ENCODE measurements at regions not wholly inside any gene's neighbourhood (a gene's known extent, or its start where the extent isn't known, plus 50 kb on each side); places are given as distances from the start of the nearest gene placed in this dataset.
A peak's percentile ranks its signal among the peaks of the same experiment; 100 is the strongest.
"Not testable (repeated sequence)": the region's sequence is repeated elsewhere in the genome, so short reads cannot be mapped to it uniquely, and the experiment has no call there.

DNA sequence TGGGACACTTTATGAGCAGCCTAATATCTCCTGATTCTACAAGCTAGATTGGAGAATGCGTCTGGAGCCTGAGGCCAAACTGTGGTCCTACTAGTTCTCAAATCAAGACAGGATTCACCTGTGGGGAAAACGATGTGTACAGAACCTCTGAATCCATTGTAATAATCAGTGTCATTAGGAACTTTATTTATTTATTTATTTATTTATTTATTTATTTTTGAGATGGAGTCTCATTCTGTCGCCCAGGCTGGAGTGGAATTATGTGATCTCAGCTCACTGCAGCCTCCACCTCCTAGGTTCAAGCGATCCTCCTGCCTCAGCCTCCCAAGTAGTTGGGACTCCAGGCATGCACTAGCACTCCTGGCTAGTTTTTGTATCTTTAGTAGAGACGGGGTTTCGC, 52.6 kb upstream of the KIF26B start:
- not testable (repeated sequence) for DNase-seq

DNA sequence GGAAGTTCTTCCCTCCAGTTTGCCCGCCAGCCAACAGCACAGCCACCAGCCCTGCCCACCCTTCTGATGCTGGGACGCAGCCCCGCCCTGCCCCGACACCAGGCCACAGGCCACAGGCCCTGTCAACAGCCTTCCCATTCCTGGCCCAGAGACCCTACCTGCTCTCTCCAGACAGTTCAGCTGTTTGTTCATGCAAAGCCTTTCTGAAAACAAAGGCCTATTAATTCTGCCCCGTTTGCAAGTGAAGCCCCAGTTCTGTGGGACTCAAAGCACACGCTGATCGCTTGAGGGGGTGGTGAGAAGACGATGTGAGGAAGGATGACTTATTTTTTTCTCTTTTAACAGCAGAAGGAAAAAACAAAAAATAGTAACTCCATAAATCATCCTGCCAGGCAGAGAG, 55.4 kb upstream of the KIF26B start:
- no peak for DNase-seq

DNA sequence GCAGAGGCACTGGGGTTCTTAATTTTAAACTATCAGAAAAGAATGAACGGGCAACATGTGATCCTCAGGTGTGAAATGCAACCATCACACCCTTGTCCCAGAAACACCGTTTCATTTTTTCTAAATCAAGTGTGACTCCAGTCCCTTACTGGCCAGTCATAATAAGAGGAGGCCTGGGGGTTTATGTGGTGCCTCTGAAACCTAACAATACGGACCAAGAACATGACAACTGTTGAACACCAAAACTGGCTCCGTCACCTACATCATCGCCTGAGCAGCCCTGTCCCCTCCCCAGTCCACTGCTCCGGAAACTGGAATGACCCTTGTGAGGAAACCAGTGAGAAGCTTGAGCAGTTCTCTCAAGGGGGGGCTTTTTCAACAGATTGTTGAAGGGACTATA, 55.9 kb upstream of the KIF26B start:
- DNase-seq: no peak

DNA sequence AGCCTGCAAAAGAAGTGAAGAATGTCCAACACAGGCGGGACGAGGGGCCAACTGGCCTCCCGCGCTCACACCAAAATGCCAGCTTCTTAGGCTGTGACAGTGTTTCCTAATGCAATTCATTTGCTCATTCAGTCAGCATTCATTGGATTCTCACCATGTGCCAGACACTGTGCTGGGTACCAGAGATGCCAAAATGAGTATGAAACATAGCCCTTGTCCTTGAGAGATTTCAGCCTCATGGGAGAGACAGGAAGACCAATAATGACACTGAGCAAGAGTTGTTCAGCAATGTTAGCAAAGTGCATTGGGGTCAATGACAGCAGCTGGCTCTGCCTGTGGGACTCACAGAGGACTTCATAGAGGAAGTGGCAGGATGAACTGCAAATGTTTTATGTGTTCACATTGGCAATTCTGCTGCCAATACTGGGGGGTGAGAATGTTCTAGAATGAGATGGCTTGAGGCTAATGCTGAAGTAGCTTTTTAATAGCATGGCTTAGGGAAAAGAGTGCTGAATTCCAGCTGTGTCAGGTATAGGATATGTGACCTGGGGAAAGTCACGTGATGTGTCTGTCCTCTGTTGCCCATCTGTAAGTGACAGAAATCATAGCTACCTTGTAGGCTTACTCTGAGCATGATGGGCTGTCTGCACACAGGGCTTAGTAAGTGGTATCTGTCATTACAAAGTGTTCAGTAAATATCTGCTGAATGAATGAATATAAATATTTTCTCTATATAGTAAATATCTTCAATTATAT, 58.3 kb upstream of the KIF26B start:
- DNase-seq: no peak

DNA sequence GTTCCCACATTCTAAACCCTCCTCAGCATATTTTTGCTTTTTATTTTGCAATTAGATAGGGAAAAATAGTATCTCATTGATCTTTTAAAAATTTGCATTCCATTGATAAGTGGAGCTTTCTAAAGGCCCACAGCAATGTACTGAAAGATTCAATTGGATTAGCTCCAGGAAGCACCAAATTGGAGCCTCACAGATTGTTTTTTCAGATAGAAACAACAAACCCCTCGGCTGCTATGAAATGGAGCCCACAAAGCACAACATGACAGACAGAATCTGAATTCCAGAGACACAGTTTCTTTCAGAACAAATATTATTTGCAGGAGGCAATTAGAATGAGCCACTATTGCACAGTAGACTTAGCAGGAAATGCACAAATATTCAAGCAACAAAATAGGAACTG, 58.9 kb upstream of the KIF26B start:
- no peak for DNase-seq

DNA sequence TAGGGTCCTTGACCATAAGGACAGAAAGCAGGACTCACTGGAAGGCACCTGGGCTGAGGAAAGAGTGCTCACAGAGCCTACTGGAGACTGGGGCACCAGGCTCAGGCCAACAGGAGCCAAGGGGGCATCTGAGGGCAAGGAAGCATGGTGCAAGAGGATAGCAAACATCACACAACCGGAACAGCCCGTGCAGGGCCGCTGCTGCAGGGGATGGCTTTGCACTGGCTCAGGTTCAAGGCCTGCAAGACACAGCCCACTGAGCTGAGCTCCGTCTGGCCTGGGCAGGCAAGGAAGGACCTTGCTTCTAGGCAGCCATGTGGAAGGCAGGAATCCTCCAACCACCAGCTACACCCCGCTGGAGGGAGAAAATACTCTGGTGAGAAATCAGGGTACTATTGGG, 59.8 kb upstream of the KIF26B start:
- no peak for DNase-seq

DNA sequence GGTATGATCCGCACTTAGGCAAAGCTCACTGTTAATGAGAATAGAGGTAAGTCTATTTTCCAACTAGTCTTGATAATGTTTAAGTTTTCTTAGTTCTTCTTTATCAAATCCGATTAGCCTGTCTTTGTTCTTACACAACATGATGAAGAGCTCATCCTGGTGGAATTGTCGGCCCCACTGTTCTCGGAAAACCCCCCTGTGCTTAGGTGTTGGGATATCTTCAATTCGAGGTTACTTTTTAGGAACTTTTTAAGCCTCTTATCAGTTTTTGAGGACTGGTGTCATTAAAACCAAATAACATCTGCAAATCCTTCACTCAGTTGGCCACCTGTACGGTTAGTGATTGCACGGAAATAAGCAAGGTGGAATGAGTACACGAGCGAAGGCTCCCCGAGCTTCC, 60.7 kb upstream of the KIF26B start:
- no peak for DNase-seq

DNA sequence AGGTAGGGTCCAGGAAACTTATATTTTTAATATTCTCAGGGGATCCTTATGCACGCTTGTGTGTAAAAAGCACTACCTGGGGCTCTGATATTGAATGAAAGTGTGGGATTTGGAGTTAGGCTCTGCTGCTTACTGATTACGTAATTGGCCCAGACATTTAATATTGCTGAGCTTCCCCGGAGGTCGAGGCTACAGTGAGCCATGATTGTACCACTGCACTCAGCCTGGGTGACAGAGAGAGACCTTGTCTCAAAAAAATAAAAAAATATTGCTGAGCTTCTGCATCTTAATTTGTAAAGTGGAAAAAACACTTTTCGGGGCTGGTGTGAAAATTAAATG, 62.2 kb upstream of the KIF26B start:
- DNase-seq: no peak

DNA sequence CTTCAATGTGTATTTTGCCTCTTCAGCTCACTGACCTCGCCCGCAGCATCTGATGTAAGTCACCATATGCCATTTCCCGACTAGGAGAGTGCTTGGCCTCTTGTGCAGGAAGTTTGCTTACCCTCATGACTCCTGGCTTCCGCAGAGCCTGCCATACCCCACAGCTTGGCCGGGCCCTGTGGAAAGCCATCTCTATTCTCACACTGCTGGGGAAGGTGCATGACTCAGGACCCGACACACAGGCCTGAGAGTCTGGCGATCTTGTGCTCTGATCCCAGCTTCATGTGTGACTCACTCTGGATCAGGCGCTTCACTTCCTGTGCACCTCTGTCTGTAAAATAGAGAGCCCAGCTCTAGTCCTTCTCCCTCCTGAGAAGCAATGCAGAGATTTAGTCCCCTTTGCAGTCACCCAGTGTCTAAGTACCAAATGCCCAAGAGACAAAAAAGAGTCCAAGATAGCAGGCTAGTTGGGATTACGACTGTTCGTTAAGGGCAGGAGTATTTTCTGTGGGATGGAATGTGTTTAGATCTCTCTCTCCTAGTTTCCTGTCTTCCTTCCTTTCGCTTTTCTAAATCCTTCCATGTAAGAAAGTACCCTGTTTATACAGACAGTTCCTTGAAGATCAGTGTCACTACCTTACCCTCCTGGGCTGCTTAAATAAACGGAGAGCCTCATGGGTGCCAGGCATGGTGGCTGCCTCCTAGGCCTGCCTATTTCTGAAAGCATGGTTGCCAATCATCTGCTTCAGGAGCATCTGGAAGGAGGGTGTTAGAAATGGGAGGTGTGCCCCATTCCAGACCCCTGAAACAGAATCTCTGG, 62.8 kb upstream of the KIF26B start:
- DNase-seq: peak; percentile 51

DNA sequence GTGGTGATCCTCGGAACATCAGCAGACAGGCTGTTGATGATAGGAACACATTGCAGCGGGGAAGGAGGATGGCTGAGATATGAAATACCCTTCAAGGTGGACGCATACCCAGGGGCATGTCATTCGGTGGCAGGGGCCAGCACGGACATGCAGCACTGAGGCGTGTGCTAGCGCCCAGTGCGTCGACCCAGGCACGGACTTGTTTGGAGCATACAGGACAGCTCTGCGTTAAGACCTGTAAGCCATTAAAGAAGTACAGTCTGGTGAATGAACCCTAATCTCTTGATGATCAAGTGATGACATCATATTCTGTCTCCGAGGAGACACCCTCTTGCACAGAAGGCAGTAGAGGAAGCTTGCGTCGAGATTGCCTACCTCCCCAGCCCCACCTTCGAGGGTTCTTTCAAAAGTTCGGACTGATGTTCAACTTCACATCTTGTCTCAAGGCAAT, 63.6 kb upstream of the KIF26B start:
- DNase-seq: no peak

DNA sequence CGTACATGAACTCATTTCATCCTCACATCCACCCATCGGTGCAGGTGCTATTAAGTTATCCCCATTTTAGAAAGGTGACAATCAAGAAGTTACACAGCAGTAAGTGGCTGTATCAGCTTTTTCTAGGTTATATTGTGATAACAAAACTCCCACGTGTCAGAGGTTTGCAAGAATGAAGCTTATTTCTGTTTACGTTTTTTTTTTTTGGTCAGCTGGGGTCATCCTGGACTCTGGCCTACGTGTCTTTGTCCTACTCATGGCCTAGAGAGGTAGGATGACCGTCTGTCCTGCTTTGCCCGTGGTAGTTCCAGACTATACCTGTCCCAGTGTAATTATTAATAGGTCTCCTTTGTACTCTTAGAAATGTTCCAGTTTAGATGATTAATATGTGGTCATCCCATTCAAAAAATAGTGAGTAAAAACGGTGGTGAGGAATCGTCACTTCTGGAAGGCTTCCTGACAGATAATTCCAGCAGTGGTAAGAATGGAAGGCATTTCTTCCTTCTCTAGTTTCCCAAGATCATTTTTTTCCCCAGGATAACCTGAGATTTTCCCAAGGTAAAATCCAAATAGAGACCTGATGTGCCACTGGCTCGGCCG, 64.2 kb upstream of the KIF26B start:
- DNase-seq: no peak

DNA sequence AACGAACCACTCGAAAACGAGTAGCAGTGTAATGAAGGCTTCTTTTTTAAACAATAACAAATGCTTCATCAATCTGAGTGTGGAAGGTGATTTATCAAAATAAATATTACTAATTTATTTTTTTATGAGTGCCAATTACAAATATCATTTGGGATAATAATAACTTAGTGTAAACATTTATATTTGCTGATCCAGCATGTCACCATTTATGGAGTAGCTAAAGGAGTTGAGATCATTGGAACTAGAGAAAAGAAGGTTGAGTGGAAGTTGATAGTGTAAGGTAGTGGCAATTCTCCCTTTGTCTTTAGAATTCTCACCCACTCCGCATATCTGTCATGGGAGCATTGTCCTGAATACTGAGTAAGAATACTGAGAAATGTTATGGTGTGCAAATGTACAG, 67.1 kb upstream of the KIF26B start:
- no peak for DNase-seq

DNA sequence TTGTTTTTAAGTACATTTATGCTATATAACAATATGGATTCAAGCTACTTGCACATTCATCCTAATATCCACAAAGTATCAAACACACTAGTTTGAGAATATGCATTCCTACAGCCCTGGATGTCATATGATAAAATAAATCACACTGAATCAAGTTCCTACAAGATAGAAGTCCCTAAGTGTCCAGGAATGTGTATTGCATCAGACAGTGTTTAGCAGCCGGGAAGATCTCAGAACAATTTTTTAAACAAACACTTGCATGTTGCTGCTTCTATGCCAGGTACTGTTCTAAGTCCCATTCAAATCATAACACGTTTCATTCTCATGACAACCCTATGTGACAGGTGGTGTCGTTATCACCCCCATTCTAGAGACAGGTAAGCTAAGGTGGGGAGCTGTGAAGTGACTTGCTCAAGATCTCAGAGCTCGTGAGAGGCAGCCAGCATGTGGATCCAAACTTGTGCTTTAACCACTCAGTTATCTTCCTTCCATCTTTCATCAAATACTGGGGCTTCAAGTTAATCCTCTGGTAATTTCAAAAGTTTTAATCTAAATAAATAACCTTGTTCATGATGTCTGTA, 68.3 kb upstream of the KIF26B start:
- no peak for DNase-seq

DNA sequence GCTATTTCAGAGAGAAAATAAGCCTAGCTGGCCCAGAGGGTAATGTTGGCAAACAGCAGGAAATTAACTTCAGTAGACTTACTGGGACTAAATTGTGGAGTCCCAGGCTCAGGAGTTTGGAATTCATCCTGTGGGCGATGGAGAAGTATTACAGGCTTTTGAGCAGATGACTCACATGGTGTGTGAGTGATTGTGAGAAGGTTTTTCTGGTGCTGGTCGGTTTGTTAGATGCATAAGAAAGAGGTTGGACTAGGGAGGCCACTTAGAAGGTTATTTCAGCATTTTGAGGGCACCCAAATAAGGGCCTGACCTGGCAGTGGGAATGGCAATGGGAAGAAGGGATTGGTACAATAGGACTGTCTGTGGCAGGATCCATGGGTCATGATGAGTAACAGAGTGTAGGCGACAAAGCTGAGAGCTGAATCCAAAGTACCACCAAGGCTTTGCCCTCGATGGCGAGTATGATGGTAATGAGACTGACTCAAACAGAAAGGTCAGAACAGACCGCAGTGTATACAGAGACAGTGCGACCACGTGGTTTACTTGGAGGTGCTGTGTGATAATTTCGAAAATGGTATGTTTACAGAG, 69.2 kb upstream of the KIF26B start:
- no peak for DNase-seq

DNA sequence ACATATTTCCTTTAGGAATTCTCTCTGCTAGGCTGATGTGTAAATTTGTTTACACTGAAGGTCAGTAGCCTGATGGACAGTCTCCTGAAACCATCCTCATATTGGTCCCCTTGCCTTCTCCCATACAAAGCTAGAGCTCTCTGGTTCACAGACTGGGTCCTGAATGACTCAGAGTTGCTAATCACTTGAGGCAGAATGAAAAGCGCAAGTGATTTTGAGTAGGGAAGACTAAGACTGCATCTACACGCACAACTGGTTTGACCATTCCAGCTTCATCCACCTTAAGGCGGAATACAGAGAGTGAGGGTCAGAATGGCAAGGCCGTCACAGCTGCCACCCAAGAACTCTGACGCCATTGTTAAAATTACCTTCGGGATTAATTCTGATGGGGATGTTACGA, 70.2 kb upstream of the KIF26B start:
- no peak for DNase-seq

DNA sequence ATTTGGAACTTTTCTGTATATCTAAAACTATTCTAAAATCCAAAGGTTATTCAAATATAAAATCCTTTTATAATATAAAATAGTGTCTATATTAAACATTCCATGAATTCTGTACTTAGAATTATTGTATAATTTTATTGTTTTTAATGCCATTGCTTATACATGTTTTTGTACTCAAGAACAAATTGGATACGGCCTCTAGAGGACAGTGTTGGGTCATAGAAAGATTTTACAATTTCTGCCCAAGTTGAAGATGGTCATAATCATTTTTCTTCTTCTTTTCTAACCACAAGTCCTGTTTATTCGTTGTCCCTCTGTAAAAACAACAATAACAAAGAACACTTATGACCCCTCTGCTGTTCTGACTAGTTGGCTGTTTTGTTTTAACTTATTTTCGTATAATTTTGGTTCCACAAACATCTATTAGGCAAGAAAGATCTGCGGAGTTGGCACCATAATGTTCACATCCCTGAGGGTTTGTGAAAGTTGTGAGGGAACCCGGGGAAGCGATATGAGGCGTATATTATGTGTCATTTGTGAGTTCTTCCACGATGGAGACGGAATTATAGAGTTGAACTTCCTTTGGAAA, 75.7 kb upstream of the KIF26B start:
- DNase-seq: no peak

DNA sequence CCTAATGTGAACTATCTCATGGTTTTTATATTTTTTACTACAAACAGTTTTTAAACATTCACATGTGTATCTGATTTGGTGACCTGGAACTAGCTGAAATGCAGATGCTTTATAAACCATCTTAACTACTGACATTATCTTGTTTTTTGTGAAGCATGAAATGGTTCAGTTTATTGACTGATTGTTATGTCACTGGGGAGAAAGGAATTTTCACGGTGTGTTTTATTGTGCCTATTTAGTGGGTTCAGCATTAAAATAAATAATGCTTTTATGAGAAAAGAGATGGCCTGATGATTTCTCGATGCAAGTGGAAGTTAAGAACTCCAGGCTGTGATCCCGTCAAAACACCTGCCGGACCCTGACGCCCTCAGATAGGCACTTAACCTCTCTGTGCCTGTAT, 79.9 kb upstream of the KIF26B start:
- no peak for DNase-seq

DNA sequence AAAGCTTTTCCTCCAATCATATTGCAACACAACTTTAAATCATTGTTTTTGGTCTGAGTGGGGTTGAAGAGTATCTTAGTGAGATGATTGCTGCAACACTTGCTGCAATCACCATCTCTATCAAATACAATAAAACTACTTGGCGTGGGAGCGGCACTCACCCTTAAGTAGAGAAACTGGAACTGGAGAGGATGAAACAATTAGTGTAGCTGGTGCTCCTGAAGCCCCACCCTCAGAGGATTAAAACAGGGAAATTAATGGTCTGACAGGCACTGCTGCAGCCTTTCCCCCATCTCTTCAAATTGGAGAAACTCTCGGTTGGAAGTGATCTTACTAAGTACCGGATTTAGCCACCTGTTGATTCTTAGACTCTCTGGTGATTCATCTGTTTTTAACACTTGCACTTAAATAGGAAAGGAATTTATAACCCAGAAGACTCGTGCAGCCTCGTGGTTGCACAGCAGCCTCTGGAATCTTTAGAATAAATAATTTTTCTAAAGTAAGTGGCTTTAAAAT, 80.5 kb upstream of the KIF26B start:
- no peak for DNase-seq

DNA sequence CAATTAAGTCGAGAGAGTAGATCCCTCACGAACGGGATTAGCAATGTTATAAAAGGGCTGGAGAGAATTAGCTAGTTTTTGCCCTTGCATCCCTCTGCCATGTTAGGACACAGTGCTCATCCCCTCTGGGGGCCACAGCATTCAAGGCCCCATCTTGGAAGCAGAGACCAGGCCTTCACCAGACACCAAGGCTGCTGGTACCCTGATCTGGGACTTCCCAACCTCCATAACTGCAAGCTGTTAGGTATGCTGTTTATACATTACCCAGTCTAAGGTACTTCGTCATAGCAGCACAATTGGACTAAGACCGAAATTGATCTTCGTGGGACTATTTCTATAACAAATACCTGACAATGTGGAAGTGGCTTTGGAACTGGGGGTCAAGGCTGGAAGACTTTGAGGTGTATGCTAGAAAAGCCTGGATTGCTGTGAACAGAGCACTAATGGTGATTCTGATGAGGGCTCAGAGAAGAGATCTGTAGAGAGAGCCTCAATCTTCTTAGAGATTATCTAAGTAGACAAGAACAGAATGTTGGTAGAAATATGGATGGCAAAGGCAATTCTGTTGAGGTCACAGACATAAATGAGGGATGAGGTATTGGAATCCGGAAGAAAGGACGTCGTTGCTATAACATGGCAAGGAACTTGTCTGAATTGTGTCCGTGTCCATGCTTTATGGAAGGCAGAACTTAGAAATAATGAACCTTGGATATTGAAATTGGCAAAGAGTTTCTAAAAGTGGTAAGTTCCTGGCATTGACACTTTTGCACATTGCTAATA, 83.8 kb upstream of the KIF26B start:
- DNase-seq: no peak

DNA sequence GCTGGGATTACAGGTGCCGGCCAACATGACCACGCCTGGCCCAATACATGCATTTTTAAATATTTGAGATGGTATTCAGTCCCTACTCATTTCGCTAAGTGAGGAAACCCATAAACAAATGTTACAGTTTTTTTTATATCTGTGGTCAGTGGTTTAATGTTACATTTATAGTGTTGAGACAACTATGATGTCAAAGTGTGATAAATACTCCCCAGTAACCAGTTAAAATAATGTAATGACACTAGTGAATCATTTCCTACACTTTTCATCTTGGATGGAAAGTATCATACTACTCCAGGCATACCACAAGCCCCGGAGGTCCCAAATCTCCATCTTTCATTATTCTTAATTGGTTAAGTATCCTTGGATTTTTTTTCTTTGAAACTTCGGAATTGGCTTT, 87.5 kb upstream of the KIF26B start:
- DNase-seq: no peak

DNA sequence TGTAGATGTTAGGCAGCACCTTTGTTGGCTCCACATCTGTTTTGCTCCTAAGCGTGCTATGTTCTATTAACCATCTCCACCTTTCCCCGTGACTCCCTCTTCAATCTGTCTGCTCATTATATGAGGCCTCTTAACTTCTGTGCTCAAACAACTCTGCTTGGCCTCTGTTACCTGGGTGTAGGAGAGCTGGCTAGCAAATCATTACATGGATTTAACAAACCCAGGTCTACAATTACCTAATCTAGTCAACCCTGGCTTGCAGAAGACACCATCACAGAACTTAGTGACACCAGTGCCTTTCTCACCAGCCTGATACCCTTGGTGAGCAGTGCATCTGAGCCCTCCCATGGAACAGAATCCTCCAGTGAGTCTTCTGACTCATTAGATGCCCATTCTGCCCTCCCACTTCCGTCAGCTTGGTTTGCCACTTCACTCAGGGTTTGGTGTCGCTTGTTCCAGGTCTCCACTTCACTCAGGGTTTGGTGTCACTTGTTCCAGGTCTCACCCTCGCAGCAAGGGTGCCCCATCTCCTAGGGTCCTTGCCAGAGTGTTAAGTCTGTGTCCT, 92.0 kb upstream of the KIF26B start:
- DNase-seq: no peak

DNA sequence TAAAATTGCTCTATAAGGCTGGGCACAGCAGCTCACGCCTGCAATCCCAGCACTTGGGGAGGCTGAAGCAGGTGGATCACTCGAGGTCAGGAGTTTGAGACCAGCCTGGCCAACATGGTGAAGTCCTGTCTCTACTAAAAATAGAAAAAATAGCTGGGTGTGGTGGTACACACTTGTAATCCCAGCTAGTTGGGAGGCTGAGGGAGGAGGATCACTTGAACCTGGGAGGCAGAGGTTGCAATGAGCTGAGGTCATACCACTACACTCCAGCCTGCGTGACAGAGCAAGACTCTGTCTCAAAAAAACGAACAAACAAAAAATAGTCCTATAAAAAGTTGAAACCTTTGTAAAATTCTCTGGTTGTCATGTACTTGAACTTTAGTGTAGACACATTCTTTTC, 93.0 kb upstream of the KIF26B start:
- DNase-seq: not testable (repeated sequence)

Data from right hindlimb (tissue), 1 donor.